Activated T-helper 17 cell treated with anti-CD3 and anti-CD28 coated beads, Interleukin-2, amount 50 U/mL, for 72 hours (primary cell): ENCODE measurements at regions not wholly inside any gene's neighbourhood (a gene's known extent, or its start where the extent isn't known, plus 50 kb on each side); places are given as distances from the start of the nearest gene placed in this dataset.
A peak's percentile ranks its signal among the peaks of the same experiment; 100 is the strongest.

ENCODE experiments used
- ATAC-seq: fragments of 150-1000 bp; cut with Tn5 transposase; replicated peaks from 2 replicates; pipeline ENCODE4 v1.10.0; 2021; ENCODE audit warnings: mild to moderate bottlenecking, moderate library complexity
- H3K27ac Mint-ChIP-seq: one replicate; pipeline ENCODE4 v1.8.0; 2022; ENCODE audit warnings: mixed read lengths
- H3K27me3 Mint-ChIP-seq: one replicate; pipeline ENCODE4 v1.8.0; 2022; ENCODE audit warnings: mixed read lengths
- H3K36me3 Mint-ChIP-seq: one replicate; pipeline ENCODE4 v1.8.0; 2022; ENCODE audit warnings: low read depth, mild to moderate bottlenecking, mixed read lengths
- H3K4me1 Mint-ChIP-seq: one replicate; pipeline ENCODE4 v1.8.0; 2022; ENCODE audit warnings: mixed read lengths
- H3K4me3 Mint-ChIP-seq: one replicate; pipeline ENCODE4 v1.8.0; 2022; ENCODE audit warnings: mild to moderate bottlenecking, mixed read lengths
- H3K9me3 Mint-ChIP-seq: one replicate; pipeline ENCODE4 v1.8.0; 2022; ENCODE audit warnings: mixed read lengths

GRCh38 chr12:69085852-69086251 is 152.9 kb upstream of the CPM start:
- Mint-ChIP-seq H3K36me3 (no peaks in the 10 kb centered on the region), H3K9me3 (no peaks in the 10 kb centered on the region), H3K27me3 (peaks cover 23% of the 10 kb centered on the region), H3K4me1 (no peaks in the 10 kb centered on the region), H3K4me3 (no peak overlapping the region), H3K27ac (no peak overlapping the region)
- no peak for ATAC-seq

DNA sequence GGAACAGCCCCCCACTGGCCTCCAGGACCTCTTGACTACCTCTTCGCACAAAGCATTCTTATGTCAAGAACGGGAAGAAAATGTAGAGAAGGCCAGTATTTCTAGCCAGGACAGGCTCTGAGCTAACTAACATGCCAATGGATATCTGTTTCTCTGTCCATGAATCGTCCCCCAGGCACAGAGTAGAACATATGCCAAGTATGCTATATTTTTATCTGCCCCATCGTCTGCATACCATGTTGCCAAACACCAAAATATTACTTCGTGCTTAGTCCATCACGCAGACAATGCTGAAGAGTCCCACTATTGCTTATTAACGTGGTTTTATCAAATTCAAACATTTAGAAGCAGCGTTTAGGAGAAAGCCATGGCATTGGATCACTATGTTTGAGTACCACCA is 151.4 kb upstream of the CPSF6 start:
- H3K4me1 Mint-ChIP-seq: no peaks in the 10 kb centered on the region
- H3K27me3 Mint-ChIP-seq: peaks cover 29% of the 10 kb centered on the region
- H3K9me3 Mint-ChIP-seq: no peaks in the 10 kb centered on the region
- no peak overlapping the region for H3K4me3 Mint-ChIP-seq
- ATAC-seq: no peak
- H3K27ac Mint-ChIP-seq: no peak overlapping the region
- H3K36me3 Mint-ChIP-seq: no peaks in the 10 kb centered on the region

DNA sequence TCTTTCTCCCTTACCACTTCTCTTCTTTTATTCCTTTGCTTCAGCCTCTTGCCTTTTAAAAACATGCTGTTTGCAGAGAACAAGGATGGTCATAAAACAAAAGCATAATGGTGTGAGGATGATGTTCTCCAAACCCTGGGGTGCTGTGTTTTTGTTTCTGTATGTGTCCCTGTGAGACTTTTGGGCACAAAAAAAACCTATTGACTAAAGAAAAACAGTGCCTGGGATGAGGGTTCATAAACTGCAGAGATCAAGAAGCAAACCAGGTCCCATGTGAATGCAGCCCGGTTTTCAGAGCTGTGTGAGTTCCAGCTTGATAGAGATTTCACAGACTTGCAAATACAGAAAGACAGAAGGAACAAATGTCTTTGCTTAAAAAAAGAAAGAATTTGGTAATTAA is 148.6 kb upstream of the CPSF6 start:
- Mint-ChIP-seq H3K36me3 (no peaks in the 10 kb centered on the region), H3K27me3 (peaks cover 36% of the 10 kb centered on the region), H3K9me3 (no peaks in the 10 kb centered on the region), H3K4me1 (no peaks in the 10 kb centered on the region), H3K4me3 (no peak overlapping the region), H3K27ac (no peak overlapping the region)
- ATAC-seq: no peak

DNA sequence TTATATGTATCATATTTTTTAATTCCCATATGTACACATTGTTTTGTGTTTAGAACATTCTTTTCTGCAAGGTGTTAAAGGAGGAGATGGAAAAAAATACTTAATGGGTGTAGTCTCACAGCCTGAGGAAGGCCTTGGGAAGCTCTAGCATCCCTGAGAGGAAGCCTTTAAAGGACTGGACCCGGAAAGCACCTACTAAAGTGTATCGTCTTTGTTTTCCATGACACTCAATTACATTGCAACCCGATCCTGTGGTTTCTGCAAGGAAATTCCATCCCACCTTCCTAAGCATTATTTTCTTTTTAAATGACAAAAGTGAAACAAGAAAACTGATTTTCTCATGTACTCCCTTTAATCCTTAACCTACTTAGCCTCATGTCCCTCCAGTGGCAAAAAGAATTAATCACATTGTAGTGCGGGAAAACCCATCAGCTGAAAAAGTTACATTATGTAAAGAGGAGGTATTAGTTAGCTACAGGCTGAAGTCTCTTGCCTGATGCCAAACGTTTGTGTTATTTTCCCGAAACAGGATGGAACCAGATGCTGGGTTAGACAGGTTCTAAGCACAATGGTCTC is 147.8 kb upstream of the CPSF6 start:
- H3K36me3 Mint-ChIP-seq: no peaks in the 10 kb centered on the region
- H3K4me1 Mint-ChIP-seq: no peaks in the 10 kb centered on the region
- no peak overlapping the region for H3K4me3 Mint-ChIP-seq

GRCh38 chr12:69092137-69092536 is 147.2 kb upstream of the CPSF6 start:
- H3K9me3 Mint-ChIP-seq: no peaks in the 10 kb centered on the region
- H3K36me3 Mint-ChIP-seq: no peaks in the 10 kb centered on the region
- no peak overlapping the region for H3K27ac Mint-ChIP-seq
- H3K4me1 Mint-ChIP-seq: no peaks in the 10 kb centered on the region
- no peak for ATAC-seq
- H3K4me3 Mint-ChIP-seq: no peak overlapping the region
- peaks cover 30% of the 10 kb centered on the region for H3K27me3 Mint-ChIP-seq

More for the DNA sequence above, 147.8 kb upstream of the CPSF6 start:
- ATAC-seq: no peak
- Mint-ChIP-seq H3K27me3 (peaks cover 33% of the 10 kb centered on the region), H3K27ac (no peak overlapping the region), H3K9me3 (no peaks in the 10 kb centered on the region)

DNA sequence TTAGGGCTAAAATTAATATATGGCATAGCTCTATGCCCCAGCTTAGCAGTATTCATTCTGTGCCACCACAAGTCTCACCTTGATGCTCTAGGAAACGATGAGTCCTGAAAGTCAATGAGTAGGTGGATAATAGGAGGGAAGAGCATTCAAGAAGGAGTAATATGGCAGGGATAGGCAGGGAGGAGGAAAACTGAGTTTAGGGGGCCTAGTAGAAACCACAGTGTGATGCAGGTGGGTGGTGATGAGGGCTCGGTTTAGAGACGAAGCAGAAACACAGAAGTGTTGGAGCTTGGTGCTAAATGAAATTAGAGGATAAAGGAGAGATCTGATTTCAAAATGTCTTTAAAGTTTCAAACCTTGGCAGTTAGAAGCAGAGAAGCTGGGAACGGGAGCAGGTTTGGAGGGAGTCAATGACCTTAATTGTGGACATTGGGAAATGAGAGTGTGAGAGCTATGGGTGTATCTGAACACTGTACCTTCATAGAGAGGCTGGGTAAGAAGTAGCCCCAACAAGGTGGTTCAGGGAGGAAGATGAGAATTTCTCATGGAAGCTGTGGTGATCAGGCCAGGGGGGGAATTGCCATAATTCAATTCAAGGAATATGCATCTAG is 144.7 kb upstream of the CPSF6 start:
- Mint-ChIP-seq H3K4me1 (no peaks in the 10 kb centered on the region), H3K27ac (no peak overlapping the region), H3K36me3 (no peaks in the 10 kb centered on the region), H3K27me3 (peaks cover 27% of the 10 kb centered on the region), H3K4me3 (no peak overlapping the region), H3K9me3 (no peaks in the 10 kb centered on the region)
- ATAC-seq: no peak

DNA sequence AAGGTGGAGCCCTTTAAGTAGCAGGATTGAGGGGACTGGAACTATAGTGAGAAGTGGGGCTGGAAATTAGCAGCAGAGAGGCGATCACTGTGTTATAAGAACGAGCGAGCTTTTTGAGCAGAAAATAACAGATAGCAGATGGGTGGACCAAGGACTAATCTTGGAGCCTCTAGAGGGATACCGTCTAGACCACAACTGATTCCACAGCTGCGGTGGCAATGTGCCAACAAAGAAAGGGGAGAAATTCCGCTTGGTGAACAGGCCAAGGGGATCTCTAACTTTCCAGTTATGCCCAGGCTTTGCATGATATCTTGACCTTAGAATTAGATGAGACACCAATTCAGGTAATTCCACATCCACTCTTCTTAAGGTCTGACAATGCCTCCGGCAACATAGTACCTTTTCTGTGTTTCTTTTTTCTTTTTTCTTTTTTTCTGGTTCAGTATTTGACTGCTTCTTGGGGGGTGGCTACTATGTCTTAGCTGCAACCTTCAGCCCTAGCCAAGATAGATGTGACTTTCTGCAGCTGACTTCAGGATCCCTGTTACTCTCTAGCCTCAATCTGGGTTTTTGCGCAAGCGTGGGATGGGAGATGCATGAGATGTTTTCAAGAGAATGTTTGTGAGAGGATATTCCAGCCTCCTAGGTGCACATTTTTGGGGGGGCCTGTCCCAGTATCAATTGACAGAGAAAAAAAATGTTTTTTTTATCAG is 143.4 kb upstream of the CPSF6 start:
- Mint-ChIP-seq H3K4me3 (no peak overlapping the region), H3K9me3 (no peaks in the 10 kb centered on the region), H3K27ac (no peak overlapping the region), H3K4me1 (no peaks in the 10 kb centered on the region), H3K36me3 (no peaks in the 10 kb centered on the region), H3K27me3 (peaks cover 21% of the 10 kb centered on the region)
- no peak for ATAC-seq

DNA sequence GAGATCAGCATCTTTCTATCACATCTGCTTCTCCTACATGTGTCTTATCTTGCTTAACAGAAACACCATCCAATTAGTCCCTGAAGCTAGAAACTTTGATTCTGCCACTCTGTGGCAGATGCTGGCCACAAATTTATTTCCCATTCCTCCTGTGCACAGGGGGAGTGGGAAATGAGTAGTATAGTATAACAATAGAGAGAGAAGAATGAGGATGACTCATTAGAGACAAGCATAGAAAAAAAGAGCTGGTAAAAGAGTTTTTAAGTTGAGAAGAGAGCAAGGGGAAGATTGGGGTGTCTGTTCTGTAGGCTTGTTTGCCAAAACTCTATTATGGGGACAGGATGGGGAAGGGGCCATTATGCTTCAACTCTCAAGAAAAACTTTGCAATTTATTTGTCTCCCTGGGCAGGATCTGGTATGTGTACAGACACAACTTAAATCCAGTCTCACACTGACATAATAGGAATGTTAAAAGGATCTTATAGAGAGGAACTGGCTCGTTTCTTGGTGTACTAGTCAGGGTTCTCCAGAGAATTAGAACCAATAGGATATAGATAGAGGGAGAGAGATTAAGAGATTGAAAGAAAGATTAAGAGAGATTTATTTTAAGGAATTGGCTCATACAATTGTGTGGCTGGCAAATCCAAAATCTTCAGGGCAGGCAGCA is 142.6 kb upstream of the CPSF6 start:
- ATAC-seq: peak; percentile 39
- Mint-ChIP-seq H3K9me3 (no peaks in the 10 kb centered on the region), H3K36me3 (no peaks in the 10 kb centered on the region), H3K27me3 (peaks cover 19% of the 10 kb centered on the region), H3K27ac (no peak overlapping the region), H3K4me3 (no peak overlapping the region), H3K4me1 (no peaks in the 10 kb centered on the region)

- Mint-ChIP-seq H3K4me1 (no peaks in the 10 kb centered on the region), H3K36me3 (no peaks in the 10 kb centered on the region), H3K27ac (no peak overlapping the region), H3K9me3 (no peaks in the 10 kb centered on the region), H3K4me3 (no peak overlapping the region), H3K27me3 (peaks cover 17% of the 10 kb centered on the region)
- no peak for ATAC-seq
Measured at GRCh38 chr12:69097619-69098368, 141.6 kb upstream of the CPSF6 start.

GRCh38 chr12:69099201-69099837 is 140.1 kb upstream of the CPSF6 start:
- H3K4me3 Mint-ChIP-seq: no peak overlapping the region
- H3K27ac Mint-ChIP-seq: no peak overlapping the region
- H3K36me3 Mint-ChIP-seq: no peaks in the 10 kb centered on the region
- H3K9me3 Mint-ChIP-seq: no peaks in the 10 kb centered on the region
- no peak for ATAC-seq
- peaks cover 9% of the 10 kb centered on the region for H3K27me3 Mint-ChIP-seq
- H3K4me1 Mint-ChIP-seq: no peaks in the 10 kb centered on the region

DNA sequence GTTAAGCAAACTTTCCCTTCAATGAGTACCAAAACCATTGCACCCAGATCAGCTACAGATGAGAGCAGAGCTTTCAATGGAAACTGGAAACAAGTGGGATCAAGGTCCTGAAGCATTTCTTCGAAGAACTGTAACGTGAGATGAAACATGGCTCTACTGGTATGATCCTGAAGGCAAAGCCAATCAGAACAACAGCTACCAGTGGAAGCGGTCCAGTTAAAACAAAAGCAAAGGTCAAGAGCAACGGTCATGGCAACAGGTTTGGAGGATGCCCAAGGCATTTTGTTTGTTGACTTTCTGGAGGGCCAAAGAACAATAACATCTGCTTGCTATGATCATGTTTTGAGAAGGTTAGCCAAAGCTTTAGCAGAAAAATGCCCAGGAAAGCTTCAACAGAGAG is 137.9 kb upstream of the CPSF6 start:
- H3K4me1 Mint-ChIP-seq: no peaks in the 10 kb centered on the region
- no peaks in the 10 kb centered on the region for H3K9me3 Mint-ChIP-seq
- no peak overlapping the region for H3K27ac Mint-ChIP-seq
- H3K27me3 Mint-ChIP-seq: peaks cover 9% of the 10 kb centered on the region
- no peak for ATAC-seq
- no peak overlapping the region for H3K4me3 Mint-ChIP-seq
- no peaks in the 10 kb centered on the region for H3K36me3 Mint-ChIP-seq

DNA sequence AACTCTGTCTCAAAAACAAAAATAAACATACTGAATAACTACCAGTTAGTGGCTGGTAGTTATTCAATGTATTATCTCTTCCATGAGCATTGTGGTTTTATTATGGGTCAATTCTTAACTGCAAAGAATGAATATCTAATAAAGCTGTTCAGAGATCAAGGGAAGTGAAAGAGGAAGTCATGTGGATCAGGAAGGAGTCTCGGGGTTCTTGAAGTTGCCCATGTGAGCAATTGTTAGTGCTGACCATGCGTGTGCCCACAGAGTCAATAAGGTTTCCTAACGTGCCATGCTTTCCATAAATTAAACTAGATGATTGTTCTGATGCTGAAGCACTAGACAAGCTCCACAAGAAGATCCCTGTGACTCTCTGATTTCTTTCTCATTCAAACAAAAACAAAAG is 136.5 kb upstream of the CPSF6 start:
- peaks cover 9% of the 10 kb centered on the region for H3K27me3 Mint-ChIP-seq
- H3K4me1 Mint-ChIP-seq: no peaks in the 10 kb centered on the region
- ATAC-seq: no peak
- H3K4me3 Mint-ChIP-seq: no peak overlapping the region
- no peaks in the 10 kb centered on the region for H3K9me3 Mint-ChIP-seq
- H3K27ac Mint-ChIP-seq: no peak overlapping the region
- H3K36me3 Mint-ChIP-seq: no peaks in the 10 kb centered on the region

GRCh38 chr12:69105101-69105962 is 134.0 kb upstream of the CPSF6 start:
- Mint-ChIP-seq H3K36me3 (no peaks in the 10 kb centered on the region), H3K9me3 (no peaks in the 10 kb centered on the region), H3K27me3 (peaks cover 2% of the 10 kb centered on the region), H3K4me3 (no peak overlapping the region), H3K4me1 (no peaks in the 10 kb centered on the region), H3K27ac (no peak overlapping the region)
- no peak for ATAC-seq
